GM21447 (cell line): ENCODE measurements at regions not wholly inside any gene's neighbourhood (a gene's known extent, or its start where the extent isn't known, plus 50 kb on each side); places are given as distances from the start of the nearest gene placed in this dataset.

ENCODE experiments used
- ATAC-seq: cut with Tn5 transposase; IDR thresholded peaks from one replicate; pipeline ENCODE4 v1.9.1; 2021; ENCODE audit not compliant: unreplicated experiment

- ATAC-seq, result no peak
Observed at GRCh38 chr6:6885521-6886170, 222.1 kb upstream of the RREB1 start.

- ATAC-seq, result no peak
Observed at GRCh38 chr6:6886171-6886885, 221.4 kb upstream of the RREB1 start.

- no peak for ATAC-seq
Observed at GRCh38 chr6:6886886-6887285, 220.9 kb upstream of the RREB1 start.

GRCh38 chr6:6889601-6890000 is 218.2 kb upstream of the RREB1 start:
- no peak for ATAC-seq

GRCh38 chr6:6890400-6890858 is 217.3 kb upstream of the RREB1 start:
- no peak for ATAC-seq

GRCh38 chr6:6891125-6891721 is 216.5 kb upstream of the RREB1 start:
- no peak for ATAC-seq

- no peak for ATAC-seq
Observed at GRCh38 chr6:6891949-6892461, 215.8 kb upstream of the RREB1 start.

GRCh38 chr6:6892744-6893583 is 214.8 kb upstream of the RREB1 start:
- ATAC-seq, result no peak

GRCh38 chr6:6893701-6894100 is 214.1 kb upstream of the RREB1 start:
- no peak for ATAC-seq

GRCh38 chr6:6895929-6896328 is 211.8 kb upstream of the RREB1 start:
- ATAC-seq, result no peak

- no peak for ATAC-seq
Observed at GRCh38 chr6:6897140-6897539, 210.6 kb upstream of the RREB1 start.

GRCh38 chr6:6900569-6901204 is 207.1 kb upstream of the RREB1 start:
- ATAC-seq, result no peak

GRCh38 chr6:6901205-6901719 is 206.5 kb upstream of the RREB1 start:
- no peak for ATAC-seq

- ATAC-seq, result no peak
Observed at GRCh38 chr6:6901945-6902344, 205.8 kb upstream of the RREB1 start.

- no peak for ATAC-seq
Observed at GRCh38 chr6:6905961-6906518, 201.7 kb upstream of the RREB1 start.

GRCh38 chr6:6906570-6907213 is 201.1 kb upstream of the RREB1 start:
- ATAC-seq, result no peak

GRCh38 chr6:6907286-6907685 is 200.5 kb upstream of the RREB1 start:
- no peak for ATAC-seq

- ATAC-seq, result no peak
Observed at GRCh38 chr6:6908121-6908520, 199.6 kb upstream of the RREB1 start.

- no peak for ATAC-seq
Observed at GRCh38 chr6:6909111-6909510, 198.7 kb upstream of the RREB1 start.
